A549 (cell line): ENCODE measurements at regions not wholly inside any gene's neighbourhood (a gene's known extent, or its start where the extent isn't known, plus 50 kb on each side); places are given as distances from the start of the nearest gene placed in this dataset.

Experiments
- BHLHE40 ChIP-seq: IDR thresholded peaks from 2 replicates; pipeline ENCODE4 v1.6.1; 2012; ENCODE audit warnings: low read depth, low read length, inconsistent platforms
- CBX2 ChIP-seq: fragments of 200-600 bp; sonication (generic); IDR thresholded peaks from 2 replicates; pipeline ENCODE4 v1.6.1; 2016; ENCODE audit warnings: low read depth, mild to moderate bottlenecking, borderline replicate concordance
- CBX8 ChIP-seq: fragments of 200-600 bp; sonication (generic); IDR thresholded peaks from 2 replicates; pipeline ENCODE4 v1.6.1; 2016
- CTCF ChIP-seq: fragments of >200 bp; sonication (Bioruptor Twin); formaldehyde crosslinking; IDR thresholded peaks from 3 replicates; pipeline ENCODE4 v1.5.1; 2016
- KDM1A ChIP-seq: fragments of 200-600 bp; sonication (generic); IDR thresholded peaks from 2 replicates; pipeline ENCODE4 v1.6.1; 2016; ENCODE audit warnings: low read depth, mild to moderate bottlenecking
- MYC ChIP-seq: IDR thresholded peaks from 2 replicates; pipeline ENCODE4 v1.6.1; 2012; ENCODE audit warnings: mild to moderate bottlenecking, inconsistent platforms, low read length, improper control_type of control experiment, borderline replicate concordance
- POLR2A ChIP-seq: IDR thresholded peaks from 2 replicates; pipeline ENCODE4 v1.6.1; 2012; ENCODE audit warnings: mild to moderate bottlenecking, low read length
- POLR2AphosphoS2 ChIP-seq: conservative IDR thresholded peaks from 2 replicates; pipeline ENCODE4 v1.6.1; 2012; ENCODE audit warnings: low read length, improper control_type of control experiment, inconsistent platforms
- RAD21 ChIP-seq, 2 experiments: fragments of >200 bp in 1 of 2; sonication (Bioruptor Twin) in 1 of 2; formaldehyde crosslinking in 1 of 2; IDR thresholded peaks in 1 of 2; conservative IDR thresholded peaks in 1 of 2; 2 replicates in 1 of 2; 3 replicates in 1 of 2; pipeline ENCODE4 v1.6.1; 2012 to 2018; ENCODE audit warnings: inconsistent platforms in 1 of 2
- REST ChIP-seq: fragments of 200-600 bp; sonication (generic); IDR thresholded peaks from 2 replicates; pipeline ENCODE4 v1.6.1; 2016; ENCODE audit warnings: antibody characterized with exemption, mild to moderate bottlenecking, moderate library complexity
- SMC3 ChIP-seq: fragments of >200 bp; sonication (Bioruptor Twin); formaldehyde crosslinking; IDR thresholded peaks from 3 replicates; pipeline ENCODE4 v1.6.1; 2018; ENCODE audit warnings: inconsistent platforms
- SREBF2 ChIP-seq: fragments of 450-650 bp; IDR thresholded peaks from 2 replicates; pipeline ENCODE4 v1.6.1; 2014; ENCODE audit warnings: mild to moderate bottlenecking, moderate library complexity
- USF2 ChIP-seq: fragments of 450-650 bp; IDR thresholded peaks from 2 replicates; pipeline ENCODE4 v1.6.1; 2014; ENCODE audit warnings: antibody characterized with exemption
- ZSCAN20 ChIP-seq: fragments of 250-450 bp; sonication (Bioruptor Pico); IDR thresholded peaks from 2 replicates; pipeline ENCODE4 v1.8.0; 2022; ENCODE audit warnings: mild to moderate bottlenecking, moderate library complexity

- TF ChIP-seq CTCF (no peak), POLR2A (no peak), KDM1A (no peak), SMC3 (no peak), ZSCAN20 (no peak), RAD21 (conservative IDR thresholded peaks at IDR 0.05 in 1 of 2, IDR thresholded peaks at IDR 0.05 in 1 of 2) (no peak), CBX8 (no peak), BHLHE40 (no peak), CBX2 (no peak), POLR2AphosphoS2 (no peak), SREBF2 (no peak), USF2 (no peak), REST (no peak), MYC (no peak)
These were observed 307.9 kb upstream of the IGFBP7 start for GRCh38 chr4:57418133-57418532.
